ENCODE measurements at regions not wholly inside any gene's neighbourhood (a gene's known extent, or its start where the extent isn't known, plus 50 kb on each side); places are given as distances from the start of the nearest gene placed in this dataset.

GRCh38 chr13:33435207-33435606, 149.7 kb upstream of the STARD13 start:
- TF ChIP-seq POLR2A (IDR thresholded peaks at IDR 0.05) = no peak
- no peak for TF ChIP-seq CTCF (IDR thresholded peaks at IDR 0.05)
- no peak for TF ChIP-seq EP300 (IDR thresholded peaks at IDR 0.05)
